GM19455 (cell line): ENCODE measurements at regions not wholly inside any gene's neighbourhood (a gene's known extent, or its start where the extent isn't known, plus 50 kb on each side); places are given as distances from the start of the nearest gene placed in this dataset.

Source experiments
- ATAC-seq: cut with Tn5 transposase; IDR thresholded peaks from one replicate; pipeline ENCODE4 v1.9.1; 2021; ENCODE audit not compliant: unreplicated experiment

DNA sequence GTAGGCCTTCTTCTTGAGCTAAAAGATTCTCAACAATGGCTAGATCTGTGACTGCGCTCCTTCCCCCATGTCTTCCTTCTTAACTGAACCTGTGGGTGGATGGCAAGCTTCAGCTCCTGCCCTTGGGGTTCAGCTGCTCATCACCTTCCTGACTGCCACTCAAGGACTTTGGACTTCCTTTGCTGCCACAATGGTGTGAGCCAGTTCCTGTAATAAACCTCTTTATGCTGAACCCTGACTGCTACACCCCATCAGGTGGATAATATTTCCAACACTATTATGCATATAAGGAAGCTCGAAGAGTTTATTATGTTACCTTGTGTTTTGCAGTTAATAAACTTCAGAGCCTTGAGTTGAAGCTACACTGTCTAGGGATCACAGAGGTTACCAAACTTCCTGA lies 208.9 kb upstream of the SLC10A2 start:
- no peak for ATAC-seq

DNA sequence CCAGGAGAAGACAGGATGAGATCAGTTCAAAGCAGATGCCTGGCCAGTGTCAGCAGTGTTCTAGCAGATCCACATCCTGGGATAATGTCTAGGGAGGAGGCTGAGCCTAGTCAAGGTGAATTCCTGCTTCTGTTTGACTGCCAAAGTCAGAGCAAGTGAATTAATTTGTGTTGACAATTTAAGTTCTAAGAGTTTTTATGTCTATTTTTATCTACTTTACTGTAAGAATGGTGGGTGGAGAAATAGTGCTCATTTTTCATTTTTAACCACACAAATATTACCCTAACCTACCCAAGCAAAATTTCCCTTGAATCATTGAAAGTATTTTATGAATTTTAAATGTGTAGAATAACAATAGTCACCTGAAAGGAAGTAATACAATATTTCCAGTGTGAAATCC lies 207.6 kb upstream of the SLC10A2 start:
- no peak for ATAC-seq

DNA sequence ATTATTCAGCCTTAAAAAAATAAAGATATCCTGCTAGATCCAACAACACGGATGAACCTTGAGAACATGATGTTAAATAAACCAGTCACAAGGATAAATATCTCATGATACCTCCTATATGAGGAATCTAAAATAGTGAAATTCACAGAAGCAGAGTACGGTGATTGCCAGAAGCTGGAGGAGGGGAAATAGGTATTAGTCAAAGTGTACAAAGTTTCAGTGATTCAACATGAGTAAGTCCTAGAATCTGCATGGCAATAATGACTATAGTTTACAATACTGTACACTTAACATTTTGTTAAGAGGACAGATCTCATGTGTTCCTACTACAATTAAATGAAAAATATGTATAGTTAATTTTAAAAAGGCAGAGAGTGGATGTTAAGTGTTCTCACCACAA lies 206.6 kb upstream of the SLC10A2 start:
- no peak for ATAC-seq

DNA sequence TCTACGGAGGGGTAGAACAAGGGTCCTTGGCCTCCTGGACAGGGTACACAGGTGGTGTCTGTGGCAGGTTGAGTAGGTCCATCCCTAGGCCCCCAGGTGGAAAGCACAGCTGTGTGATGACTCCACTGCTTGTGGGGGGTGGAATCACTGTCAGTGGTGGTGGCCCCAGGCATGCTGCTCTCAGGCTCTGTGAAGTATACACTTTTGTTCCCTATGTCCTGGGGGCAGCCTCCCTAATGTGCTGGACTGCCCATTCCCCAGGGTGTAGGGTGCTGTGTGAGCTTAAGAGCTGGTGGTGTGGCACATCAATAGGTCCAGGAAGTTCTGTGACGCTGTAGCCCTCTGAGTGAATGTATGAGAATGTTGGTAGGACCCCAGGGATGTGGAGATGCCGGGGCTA lies 197.2 kb upstream of the SLC10A2 start:
- no peak for ATAC-seq

DNA sequence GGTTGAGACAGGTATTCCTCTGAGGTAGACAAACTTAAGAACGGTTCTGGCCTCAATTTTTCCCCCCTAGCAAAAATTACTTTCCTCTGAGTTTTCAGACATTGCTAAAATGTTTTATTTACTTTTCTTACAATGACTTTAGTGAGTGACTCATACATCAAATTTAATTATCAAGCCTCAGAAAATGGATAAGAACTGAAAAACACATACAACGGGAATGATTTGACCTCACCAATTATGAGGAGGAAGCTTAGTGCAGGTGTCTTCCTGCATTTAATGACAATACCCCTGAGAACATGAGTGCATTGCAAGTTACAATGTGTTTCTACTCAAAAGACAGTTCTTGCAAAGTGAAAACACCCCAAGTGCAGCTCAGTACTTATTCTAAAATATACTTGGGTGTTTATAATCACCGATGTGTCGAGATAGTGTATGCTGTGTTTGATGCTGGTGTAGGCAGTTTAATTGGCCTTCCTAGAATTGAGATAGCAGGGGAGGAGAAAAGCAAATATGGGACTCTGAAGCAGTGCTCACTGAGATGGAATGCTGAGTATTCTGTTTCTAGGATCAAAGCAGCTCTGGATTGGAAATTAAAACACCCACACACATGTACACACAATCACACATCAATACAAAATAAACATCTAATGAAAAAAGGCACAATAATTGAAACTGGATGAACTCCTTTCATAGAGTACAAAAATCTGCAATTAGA lies 189.5 kb upstream of the SLC10A2 start:
- ATAC-seq: no peak

DNA sequence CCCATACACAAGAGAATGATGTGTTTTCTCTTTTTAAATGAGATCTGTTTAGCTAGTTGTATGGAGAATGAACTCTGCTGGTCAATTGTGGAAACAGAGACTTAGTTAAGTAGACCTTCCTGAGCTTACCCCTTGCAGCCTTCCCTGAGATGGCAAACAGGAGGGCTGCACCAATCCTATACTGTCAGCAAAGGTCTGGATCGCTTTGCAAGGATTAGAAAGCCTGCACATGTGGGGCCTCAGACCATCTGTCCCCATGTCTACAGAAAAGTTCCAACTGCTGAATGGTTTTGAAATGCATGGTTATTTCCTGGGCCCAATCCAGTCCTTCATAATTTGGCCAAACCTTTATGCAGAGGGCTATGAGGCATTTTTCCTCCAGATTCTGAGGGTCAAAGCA lies 183.9 kb upstream of the SLC10A2 start:
- no peak for ATAC-seq

DNA sequence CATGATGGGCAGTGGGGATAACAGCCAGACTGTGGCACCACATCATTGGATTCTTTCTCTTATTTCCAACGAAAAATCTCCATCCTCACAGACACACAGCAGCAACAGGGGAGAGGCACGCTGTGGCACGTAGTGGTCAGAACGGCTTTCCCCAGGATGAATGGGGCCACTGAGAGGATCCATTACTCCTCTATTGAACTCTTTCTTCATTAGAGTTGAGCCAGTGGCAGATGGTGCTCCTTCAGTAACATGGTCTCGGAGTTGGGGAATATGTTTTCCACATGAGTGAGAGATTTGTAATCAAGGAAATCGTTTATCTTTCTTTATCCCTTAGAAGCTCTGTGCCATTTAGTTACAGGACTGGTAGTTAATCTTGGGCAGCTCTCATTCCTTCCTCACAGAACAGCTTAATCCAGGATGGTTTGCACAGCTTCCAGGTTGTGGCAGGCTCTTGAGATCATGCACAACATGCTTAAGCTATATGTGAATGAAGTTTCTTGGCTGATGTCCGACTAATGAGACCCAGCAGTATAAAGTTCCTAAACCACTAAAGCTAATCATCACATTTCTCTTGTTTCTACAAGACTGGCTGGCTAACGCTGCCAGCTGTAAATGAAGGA lies 180.5 kb upstream of the SLC10A2 start:
- ATAC-seq: no peak

DNA sequence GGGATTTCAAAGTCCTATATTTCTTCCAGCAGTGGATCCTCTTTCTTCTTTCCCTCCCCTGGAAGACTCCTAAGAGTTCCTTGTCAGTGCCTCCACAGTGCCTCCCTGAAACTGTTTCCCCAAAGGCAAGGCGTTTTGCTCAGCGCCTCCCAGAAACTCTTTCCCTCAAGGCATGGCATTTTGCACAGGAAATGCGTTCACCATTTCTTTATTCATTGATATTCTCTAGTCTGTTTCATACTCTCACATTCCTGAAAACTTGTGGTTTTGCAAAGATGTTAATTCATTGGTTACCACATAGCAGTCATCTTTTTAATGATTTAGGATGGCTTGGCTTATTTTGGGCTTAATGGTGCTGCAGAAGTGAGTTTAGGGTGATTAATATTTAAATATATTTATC lies 177.3 kb upstream of the SLC10A2 start:
- no peak for ATAC-seq

DNA sequence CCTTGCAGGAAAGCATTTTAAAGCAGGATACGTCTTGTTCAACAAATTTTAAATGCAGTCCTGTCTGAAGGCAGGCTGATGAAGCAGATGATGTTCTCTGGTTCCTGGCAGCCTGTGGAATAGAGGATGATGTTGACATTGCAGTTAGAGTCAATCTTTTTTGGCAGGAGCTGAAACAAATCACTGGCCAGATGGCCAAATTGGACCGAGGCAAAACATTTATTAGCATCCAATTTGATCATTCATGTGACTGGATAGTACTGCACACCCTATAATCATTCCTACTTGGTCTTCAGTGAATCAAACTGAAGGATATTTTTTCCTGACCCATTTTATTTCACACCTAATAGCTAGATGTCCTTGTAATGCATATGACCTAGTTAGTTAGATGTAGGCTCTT lies 172.2 kb upstream of the SLC10A2 start:
- no peak for ATAC-seq

DNA sequence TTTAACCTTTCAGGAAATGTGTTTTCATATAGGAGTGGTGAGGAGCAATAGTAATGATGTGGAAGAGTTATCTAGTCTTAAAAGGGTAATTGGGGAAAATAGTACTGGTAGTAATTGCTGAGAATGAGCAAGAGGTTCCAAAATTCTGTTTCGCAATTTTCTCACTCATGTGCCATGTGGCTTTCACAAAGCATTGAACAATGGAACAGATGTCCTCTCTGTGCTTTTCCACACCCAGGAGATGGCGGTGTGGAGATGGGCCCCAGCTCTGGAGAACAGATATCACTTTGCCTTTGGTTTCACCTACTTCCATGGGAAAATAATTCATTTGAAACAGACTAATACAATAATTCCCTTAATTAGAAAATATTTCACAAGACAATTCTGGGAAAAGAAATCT lies 170.0 kb upstream of the SLC10A2 start:
- ATAC-seq: no peak

DNA sequence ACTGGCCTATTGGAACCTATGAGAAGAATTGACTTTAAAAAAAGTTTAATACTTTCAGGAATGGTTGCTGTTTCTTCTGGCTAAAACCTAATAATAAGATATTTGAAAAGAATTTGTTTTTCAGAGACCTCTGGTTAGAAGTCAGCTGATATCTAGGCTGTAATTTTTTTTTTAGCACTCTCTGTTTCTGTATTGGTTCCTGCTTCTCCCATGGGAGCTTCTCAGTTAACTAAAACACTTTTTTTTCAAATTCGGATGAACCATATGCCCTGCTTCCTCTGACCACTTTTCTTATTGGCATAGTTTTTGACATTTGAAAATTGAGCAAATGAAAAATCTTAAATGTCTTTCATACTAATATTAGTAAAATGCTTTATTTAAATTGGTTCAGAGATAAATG lies 163.5 kb upstream of the SLC10A2 start:
- no peak for ATAC-seq

DNA sequence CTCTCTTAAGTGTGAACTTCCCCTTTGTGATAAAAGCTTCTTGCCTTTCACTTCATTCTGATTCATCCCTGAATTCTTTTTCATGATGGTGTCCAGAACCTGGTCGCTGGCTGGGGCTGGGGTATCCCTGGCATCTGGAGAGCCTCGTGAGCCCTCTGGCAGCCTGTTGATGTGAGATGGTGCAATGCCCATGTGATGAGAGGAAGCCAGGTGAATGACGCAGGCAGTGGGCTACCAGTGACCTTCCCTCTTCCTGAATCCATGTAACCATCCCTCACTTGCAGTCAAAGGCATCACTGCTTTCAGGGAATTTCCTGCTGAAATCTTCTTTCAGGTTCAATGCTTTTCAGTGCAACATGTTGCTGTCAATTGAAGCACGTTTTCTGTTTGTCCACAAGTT lies 158.6 kb upstream of the SLC10A2 start:
- ATAC-seq: no peak

DNA sequence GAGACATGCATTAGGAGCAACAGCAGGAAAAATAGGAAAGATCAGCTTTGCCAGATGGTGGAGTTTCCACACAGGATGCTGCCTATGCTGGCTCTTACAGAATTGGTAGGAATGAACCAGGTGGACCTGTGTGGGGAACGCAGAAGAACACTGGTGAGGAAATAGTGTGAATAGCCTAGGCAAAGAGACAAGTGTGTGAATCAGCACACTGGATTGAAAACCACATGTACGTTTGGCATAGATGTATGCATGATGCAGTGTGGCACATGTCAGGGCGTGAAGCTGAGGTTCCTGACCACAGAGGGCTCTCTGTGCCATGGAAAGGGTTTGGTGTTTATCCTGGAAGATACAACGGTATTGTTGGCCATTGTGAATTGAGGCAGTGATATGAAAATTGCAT lies 156.5 kb upstream of the SLC10A2 start:
- no peak for ATAC-seq

DNA sequence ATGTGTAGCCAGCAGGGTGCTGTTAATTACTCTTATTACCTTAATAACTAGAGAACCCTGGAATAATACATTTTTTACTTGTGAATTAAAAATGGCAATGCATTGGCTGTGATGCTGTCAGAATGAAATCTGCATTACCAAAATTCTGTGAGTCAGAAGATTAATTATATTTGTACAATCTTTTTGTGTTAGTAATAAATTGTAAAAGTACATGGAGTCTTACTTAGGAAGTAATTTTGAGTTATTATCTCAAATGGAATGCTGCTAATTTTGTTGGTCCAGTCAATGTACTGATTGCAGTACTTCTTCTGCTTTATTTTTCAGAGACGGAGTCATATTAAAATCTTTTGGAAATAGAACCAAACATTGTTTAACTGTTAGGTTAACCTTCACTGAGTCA lies 152.0 kb upstream of the SLC10A2 start:
- no peak for ATAC-seq

DNA sequence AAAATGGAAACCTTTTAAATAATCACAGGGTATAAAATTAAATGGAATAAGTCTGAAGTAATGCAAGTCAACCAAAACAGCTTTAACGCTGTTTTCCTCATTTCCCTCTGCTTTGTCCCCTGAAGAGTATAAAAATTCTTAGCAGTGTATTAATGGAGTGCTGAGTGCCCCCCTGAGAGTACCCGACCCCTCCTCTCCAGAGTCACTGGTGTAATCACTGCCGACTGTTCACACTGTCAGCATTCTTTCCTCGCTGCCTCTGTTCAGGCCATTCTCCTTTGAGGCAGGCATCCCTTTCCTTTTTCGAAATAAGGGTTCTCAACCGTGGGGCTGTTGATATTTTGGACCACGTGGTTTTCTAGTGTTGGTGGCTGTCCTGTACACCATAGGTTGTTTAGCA lies 146.9 kb upstream of the SLC10A2 start:
- ATAC-seq: no peak

DNA sequence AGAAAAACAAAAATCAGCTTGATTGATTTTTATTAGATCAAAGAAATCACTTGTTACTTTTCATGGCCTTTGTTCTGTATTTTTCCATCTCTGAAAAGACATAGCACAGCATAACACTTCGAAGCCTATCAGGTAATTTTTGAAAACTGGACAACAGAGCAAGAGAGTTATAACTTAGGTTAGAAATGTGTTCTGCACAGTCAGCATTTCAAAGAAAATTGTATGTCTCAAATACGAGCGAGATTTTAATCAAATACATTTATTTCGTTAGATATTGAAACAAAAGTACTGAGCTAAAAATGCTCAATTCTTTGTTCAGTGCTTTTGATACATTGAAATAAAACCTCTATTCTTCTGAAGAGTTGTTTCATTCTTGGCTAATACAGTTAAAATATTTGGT lies 144.1 kb upstream of the SLC10A2 start:
- ATAC-seq: no peak

DNA sequence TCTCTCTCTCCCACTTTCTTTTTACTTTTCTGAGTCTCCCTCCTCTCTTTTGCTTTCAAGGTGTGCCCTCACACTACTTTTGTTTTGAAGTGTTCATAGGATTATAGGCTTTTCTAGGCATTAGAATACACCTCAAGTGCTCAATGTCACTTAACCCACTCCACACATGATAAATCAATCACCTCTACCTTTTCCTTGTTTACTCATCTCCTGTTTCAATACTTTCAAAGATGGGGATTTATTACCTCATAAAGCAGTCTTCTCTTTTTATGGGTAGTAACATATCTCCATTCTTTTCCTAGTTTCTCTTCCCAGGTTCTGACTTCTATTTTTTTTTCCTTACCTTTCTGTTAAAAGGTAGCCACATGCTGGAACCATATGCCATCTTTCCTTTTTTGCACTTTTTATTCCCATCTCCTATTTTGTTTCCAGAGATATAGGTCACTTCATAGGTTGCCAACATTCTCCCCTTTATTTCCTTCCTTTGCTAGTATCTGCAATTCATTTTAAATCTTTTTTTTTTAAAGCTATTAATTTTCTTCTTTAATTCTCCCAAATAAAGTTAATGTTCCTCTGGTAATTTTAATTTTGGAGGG lies 137.6 kb upstream of the SLC10A2 start:
- no peak for ATAC-seq

DNA sequence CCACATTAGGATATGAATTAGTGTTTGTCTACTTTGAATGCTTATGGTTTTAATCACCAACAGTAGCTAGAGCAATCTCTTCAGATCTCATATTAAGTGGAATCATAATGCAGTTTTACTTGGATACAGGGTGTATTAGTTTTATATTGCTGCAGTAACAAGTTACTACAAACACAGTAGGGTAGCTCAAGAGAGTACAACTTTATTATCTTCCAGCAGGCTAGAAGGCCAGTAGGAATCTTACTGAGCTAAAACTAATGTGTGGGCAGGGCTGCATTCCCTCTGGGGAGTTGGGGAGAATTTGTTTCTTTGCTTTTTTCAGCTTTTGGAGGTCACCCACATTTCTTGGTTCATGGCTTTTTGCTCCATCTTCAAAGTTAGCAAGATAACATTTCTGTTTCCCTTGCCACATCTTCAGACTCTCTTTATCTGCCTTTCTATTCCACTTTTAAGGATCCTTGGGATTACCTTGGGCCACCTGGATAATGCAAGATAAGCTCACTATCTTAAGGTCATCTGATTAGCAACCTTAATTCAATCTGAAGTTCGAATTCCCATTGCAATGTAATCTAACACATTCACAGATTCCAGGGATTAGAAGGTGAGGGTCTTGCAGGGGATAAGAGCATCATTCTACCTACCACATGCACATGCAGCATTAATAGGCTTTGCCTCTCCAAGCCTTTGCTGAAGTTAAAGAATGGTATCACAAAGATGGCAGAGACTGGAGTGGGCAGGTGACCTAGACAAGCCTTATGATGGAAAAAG lies 134.1 kb upstream of the SLC10A2 start:
- ATAC-seq: no peak

DNA sequence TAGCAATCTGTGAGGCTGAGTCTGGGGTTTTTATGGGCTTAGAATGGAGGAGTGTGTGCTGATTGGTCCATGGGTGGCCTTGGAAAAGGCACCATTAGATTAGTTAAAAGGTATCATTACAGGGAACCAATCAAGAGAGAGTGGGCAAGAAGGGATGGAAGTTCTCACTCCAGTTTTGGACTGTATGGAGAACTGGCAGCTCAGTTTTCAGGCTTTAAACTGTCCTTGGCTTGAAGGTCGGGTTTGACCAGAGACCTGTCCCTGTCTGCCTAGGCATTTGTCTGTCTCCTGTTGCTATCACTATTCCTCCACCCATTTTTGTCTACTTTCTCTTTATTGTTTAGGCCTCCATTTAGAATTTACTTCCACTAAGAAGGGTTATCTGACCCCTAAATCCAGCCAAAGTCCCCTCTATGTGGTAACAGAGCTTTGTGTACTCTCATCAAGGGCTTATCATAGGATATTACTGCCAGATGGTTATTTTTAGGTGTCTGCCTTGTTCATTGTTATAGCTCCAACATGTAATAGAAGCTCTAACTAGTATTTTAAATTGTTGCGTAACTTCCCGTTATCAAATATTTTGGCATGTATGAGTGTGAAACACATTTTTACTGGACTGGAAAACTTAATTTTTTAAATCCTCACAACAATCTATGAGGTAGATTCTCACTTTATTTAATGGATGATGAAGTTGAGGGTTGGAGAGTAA lies 133.3 kb upstream of the SLC10A2 start:
- no peak for ATAC-seq

DNA sequence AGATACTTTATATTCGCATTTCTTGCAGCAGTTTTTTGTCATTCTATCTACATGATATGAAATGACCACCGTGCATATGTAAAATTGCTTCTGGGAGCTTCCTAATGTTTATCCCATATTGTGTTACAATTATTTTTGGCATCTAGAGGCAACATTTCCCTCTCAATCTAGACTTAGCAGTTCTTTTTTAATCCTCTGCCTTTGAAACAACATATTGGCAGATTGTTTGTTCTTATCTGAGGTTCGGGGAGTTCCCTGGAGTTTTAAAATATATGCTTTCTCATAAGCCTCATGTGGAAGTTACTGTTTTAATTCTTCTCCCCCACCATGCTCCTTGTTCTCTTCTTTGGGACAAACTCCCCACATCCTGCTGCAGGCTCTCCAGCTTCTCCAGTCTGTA lies 130.1 kb upstream of the SLC10A2 start:
- no peak for ATAC-seq

DNA sequence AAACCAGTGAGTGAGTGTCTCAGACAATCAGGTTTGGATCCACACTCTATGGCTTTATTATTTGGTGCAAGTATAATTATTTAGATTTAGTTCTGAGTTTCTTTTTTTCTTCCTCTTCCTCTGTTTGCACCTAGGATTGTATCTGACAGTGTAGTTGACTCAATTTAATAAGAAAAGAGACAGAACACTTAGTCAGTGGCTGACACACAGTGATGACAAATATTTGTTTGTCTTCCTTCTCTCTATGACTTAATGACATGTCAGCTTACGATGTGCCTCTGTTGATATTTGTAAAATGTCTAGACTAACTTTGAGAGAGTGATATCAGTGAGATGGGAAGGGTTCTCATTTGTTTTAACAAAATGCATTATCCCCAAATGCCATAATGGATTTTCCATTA lies 129.5 kb upstream of the SLC10A2 start:
- ATAC-seq: no peak
